NCI-H1105 treated with DMSO at 0.1 percent for 48 hours (cell line): ENCODE measurements at regions not wholly inside any gene's neighbourhood (a gene's known extent, or its start where the extent isn't known, plus 50 kb on each side); places are given as distances from the start of the nearest gene placed in this dataset.

Experiments used
- DNase-seq: peaks from one replicate; lab custom pipeline; 2025; lab: John Stamatoyannopoulos, UW

DNA sequence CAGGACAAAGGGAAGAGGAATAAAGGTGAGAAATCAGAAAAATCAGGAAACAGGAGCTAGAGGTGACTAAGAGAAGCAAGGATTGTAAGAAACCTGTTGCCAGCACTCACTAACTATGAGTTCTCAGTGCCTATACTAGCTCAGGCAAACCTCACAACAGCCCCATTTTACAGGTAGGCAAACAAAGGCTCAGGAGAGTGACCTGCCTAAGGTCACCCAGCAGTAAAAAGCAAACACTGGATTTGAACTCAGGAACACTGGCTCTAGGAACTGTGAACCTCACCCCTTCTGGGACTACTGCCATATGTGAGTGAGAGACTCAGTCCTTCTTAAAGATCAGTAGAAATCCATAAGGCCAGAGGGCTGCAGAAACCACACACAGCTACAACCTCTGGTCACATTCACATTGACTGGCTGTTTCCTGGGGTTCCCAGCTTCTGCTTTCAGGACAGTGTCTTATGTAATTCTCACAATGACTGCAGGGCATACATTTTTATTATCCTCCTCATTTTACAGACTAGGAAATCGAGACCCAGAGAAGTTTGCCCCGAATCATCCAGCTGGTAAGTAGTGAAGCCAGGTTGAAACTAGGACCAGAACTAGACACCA is 80.7 kb upstream of the MAFB start:
- DNase-seq = no peak

DNA sequence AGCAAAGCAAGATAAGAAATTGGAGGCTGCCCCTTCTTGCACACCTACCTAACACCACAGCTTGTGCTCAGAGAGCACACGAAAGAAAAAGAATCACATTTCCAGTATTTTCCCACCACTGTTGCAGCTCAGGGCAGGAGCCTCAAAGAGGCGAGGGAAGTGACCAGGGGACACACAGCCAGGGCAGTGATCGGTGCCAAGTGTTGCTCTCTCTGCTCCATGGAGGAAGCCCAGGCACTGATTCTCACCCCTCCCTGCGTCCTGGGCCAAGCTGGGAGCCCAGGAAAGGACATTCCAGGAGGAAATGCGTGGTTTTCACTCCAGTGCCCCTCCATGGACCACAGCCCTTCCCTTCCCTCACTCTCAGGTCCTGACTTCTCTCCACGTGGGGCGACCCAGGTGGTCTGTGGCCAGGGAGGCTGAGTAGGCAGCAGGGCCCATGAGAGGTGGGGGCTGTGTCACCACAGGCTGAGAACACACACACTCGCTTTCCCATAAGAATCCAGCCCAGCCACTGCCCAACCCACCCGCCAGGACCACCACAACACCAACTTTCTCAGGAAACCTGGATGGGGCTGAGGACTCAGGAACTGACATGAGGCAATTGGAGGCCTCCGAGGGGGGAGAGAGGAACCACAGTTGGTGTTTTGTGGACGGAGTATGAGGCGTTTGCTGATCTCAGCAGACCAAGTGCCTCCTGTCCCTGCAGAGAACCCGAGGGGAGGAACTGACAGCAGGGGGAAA is 81.7 kb upstream of the MAFB start:
- DNase-seq = no peak

DNA sequence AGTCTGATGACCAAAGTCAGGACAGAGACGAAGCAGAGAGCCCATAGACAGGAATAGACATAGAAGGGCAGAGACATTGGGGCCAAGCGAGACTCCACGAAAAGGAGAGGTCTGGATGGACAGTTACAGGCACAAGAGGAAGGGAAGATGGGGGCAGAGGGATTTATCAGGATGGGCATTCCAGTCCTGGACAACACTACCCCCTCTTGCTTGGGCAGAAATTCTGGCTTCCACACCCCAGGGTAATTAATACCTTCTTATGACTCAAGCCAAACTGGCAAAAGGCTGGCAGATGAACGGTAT is 82.2 kb upstream of the MAFB start:
- DNase-seq = no peak

DNA sequence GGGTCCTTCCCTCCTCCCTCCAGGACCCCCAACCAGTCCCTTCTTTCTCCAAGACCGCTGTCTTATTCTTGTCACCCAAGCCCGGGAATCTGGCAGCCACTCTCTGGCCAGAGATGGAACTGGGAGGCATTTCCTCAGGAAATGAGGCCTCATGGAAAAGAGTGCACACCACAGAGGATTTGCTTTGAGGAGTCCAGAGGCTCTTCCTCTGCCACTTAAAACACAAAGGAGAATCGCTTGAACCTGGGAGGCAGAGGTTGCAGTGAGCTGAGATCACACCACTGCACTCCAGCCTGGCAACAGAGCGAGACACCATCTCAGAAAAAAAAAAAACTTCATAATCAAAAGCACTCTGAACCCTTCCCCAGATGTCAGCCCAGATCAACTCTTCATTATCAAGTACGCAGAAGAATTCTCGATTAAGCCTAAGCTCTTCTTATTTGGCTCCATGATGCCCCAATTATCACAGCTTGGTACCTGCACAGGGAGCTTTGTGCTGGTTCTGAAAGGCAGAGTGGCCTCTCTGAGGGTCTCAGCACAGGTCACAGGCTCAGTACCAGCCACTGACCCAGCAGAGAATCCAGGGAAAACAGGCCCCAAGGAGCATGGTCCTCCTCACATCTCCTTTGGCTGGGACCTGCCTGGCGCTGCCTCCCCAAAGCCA is 82.9 kb upstream of the MAFB start:
- DNase-seq = no peak

DNA sequence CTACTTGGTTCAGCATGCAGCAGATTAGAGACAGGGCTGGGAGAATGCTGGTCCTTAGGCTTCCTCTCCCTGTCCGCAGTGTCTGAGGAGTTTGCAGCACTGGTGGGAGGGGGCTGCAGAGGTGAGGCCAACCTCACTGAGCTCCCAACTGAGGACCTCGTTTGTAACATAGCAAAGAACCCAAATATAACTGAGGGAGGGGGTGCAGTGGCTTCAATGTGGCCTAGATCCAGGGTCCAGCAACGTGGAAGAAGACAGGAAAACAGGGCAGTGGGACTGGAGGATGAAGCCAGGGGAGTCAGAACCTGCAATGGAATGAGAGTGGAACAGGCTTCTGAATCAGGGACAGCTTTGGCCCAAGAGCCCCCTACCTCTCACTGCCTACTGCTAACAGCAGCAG is 84.3 kb upstream of the MAFB start:
- DNase-seq = no peak

DNA sequence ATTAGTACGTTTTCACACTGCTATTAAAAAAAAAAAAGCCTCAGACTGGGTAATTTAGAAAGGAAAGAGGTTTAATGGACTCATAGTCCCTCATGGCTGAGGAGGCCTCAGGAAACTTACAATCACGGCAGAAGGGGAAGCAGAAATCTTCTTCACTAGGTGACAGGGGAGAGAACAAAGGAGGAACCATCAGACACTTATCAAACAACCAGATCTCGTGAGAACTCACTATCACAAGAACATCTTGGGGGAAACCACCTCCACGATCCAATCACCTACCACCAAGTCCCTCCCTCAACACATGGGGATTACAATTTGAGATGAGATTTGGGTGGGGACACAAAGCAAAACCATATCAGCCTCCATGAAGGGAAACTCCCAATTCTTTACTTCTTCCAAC is 85.2 kb upstream of the MAFB start:
- no peak for DNase-seq

DNA sequence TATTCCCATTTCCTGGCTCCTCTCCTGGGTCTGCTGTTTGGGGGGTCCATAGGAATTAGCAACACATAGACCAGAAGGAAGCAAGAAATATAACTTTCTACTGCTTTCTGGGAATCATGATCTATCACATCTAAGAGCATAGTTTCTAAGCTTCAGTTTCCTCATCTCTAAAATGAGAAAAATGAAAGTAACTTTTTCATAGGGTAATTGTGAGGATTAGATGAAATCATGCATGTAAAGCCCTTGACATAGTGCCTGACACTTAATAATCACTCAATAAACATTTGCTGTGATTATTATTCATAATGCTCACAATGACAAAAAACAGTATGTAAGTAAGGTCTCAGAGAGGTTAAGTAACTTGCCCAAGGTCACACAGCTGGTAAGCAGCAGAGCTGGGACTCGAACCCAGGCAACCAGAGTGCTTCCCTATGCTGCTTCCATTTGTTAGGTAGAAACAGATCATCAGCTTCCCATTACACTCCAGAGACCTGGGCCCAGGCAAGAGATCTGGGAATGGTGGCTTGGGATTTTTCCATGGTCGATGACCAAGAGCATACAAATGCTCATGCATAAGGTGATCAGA is 86.6 kb upstream of the MAFB start:
- DNase-seq = no peak

DNA sequence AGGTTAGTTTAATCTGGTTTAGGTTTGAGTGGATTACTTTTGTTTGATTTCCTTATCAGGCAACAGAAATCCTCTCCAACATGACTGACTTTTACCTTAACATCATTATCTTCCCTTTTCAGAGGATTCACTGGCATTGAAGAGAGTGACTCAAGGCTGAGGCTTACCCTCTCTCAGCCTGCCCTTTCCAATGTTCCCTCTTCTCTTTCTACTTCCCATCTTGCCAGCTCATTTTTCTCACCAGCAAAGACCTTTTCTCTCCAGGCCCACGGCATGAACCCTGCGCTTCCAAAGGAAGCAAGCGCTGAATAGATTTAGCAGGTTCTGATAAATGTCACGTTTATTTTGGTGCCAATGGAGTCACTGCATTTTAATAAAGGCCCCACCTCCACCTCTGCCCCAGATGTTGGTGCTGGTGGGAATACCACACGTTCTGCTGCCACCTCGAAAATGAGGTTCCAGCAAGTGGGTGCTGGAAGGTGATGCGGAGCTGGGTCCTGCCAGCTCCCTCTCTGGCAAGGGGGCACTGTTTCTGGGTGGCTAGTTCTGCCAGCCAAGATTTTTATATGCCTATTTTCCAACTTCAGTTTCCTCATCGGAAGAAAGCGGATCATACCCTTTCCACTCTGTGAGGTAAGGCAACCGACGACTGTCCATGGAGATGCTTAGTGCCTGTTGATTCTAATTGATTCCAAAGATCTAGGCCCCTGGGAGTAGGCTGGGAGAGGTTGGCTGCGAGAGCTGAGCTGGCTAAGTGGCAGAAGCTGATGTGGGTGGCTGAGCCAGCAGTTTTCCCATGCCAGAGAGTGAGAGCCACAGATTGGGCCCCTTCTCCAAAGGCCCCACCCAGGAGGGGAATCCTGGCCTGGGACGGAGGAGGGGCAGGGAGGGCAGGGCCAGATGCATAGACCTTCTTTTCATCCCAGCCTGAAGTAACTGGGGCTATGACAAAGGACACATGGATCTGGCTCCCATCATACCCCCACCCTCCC is 87.7 kb upstream of the MAFB start:
- DNase-seq = no peak

DNA sequence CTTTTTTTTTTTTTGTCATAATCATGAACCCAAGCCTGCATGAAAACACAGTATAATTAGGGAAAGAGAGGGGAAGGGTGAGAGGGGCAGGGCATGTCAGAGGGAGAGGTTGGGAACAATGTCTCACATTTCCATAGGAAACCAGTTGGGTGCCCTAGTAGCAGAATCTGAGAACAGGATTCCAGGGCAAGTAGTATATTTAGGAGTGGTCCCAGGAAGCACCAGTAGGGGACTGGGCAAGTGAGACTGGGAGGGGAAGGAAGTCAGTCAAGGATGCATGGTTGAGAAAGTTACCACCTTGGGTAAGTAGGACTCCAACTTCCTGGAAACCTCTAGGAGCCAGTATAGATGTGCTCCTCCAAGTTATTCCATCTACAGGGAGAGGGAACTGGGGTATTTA is 88.6 kb upstream of the MAFB start:
- DNase-seq = no peak

DNA sequence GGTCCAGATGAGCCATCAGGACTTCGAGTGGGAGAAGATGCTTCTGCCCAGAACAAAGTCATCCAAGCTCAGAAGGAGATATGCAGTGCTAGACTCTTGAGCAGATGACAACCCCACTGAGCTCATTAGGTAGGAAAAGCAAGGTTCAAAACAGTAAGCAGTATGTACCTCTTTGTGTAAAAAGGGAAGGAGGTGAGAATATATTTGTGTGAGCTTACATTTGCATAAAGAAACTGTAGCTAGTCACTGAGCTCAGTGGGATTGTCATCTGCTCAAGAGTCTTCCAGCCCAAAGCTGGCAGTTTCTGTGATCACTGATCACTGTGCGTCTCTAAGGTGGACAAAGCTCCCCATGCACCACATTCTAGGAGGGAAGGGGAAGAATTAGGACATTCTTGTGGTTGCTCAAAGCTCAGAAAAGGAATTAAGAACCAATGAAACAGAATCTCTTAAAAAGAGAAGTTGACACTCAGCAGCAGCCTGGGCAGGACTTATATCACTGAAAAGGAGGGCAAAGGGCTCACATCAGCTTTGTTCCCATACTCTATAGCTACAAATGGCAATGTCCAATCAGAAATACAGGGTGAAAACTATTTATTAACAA is 90.0 kb upstream of the MAFB start:
- no peak for DNase-seq

DNA sequence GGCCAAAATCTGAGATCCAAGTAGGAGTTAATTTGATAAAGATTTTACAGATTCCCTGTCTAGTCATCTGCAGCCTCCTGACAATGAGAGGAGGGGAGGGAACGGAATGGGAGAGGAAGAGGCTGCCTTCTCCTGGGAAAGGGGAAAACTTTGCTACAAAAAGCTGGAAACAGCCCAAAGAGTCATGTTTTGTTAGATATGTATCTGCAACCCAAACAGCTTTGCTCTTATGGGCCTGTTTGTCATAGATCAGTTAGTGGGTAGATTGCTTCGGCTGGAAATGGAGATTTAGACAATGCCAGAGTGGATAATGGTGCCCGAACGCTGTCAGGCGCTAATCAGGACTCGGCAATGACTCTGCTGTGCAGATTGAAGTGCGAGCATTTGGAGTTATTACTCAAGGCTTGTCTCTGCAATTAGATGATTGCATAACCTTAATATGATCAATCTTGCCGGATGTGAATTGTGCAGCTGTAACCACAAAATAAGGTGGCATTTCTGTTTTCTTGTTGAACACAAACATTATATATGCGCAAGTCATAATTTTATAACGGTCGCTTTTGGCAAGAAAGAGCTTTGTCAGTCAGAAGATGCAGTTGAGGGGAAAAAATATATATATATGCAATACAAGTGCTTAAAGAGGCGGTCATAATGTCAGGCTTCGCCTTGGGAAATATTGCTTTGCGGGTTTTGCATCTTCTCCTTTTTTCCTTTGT is 92.4 kb upstream of the MAFB start:
- DNase-seq = no peak

DNA sequence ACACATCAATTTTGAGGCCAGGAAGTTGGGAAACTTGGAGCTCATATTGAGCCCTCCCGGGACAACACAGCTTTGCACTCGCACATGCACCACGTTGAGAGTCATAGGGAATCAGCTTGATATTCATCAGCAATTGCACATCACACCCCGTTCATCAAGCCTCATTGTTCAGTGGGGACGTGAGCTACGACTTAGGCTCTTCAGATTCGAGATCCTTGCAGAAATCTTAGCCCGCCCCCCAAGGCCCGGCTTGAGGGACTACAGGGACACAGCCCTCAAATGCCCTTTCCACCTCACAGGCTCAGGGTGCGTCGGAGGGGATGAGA is 93.0 kb upstream of the MAFB start:
- DNase-seq = no peak

DNA sequence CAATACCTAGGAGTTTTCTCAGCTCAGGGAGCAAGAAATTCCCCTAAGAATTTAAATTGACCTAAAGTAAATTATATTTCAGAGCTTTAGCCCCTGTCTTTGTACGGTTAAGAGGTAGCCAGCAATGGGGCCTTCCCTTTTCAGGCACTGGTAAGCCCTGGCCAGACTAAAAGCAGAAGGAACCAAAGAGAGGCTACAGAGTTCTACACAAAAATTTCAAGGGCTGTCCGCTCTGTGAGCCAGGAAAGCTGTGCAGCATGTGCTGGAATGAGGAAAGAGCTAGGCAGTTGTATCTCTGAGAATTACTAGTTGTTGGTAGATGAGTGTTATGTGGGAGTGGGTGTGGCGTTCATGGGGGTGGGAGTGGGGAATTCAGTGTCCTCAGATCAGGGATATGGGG is 96.3 kb upstream of the MAFB start:
- no peak for DNase-seq

DNA sequence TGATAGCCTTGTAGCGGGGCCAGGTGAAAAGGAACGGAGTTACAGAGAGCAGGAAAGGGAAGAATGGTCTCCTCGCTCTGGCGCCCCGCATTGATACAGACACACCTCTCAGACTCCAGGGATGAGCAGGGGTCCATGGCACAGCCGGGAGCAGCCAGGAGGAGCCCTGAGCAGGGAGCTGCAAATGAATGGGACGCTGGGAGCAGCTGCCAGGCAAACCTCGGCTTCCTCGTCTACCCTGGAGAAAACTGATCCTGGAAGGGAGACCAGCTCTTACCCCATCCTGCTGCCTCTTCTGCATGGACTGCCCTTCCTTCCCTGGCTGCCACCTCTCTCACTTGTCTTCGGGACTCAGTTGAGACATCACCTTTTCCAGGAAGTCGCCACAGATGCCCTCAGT is 97.3 kb upstream of the MAFB start:
- no peak for DNase-seq

DNA sequence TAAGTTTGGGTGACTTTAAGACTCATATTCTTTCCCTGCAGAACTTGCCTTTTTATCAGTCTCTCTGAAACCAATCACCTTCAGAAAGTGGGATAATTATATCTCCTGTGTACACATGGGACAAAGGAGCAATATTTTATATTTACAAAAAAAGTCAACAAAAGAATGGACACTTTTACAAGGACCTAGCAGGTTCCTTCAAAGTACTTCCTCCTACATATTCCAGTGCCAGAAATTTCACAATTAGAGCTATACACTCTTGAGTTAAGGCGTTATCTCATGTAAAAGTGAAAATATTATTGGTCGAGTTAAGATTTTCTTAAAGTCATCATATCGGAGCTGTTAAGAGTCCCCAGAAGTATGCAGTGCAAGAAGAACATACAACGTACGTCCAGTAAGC is 98.9 kb upstream of the MAFB start:
- no peak for DNase-seq

DNA sequence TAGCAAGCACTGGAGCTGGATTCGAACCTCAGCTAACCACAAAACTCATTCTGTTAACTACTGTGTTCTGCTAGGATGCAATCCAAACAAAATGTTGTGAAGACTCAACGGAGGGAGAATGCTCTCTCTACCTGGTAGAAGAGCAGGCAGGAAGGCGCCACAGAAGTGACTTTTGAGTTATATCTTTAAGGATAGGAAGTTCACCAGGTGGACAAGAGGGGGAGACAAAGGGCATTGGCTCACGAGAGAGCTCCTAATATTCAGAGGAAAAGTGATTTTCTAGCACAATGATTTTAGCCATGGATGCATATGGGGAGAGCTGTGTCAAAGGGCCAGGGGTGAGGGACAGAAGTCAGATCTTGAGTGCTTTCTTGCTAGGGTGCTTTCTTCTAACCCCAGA is 108.4 kb upstream of the MAFB start:
- peak; percentile 8 for DNase-seq

DNA sequence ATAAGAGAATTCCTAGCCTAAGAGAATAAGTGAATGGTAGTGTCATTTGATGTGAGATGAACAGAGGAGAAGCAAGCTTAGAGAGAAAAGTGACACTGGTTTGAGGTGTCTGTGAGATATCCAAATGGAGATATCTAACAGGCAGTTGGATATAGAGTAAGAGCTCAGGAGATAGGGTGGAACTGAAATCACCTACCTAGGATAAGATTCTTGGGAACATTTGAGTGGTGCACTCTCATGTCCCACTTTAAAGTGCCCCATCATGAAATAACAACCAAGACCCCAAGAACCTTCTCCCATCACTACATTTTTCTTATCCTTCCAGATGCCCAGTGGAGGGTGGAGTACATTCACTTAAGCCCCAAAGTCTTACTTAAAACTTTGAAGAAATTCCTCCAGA is 109.0 kb upstream of the MAFB start:
- no peak for DNase-seq

DNA sequence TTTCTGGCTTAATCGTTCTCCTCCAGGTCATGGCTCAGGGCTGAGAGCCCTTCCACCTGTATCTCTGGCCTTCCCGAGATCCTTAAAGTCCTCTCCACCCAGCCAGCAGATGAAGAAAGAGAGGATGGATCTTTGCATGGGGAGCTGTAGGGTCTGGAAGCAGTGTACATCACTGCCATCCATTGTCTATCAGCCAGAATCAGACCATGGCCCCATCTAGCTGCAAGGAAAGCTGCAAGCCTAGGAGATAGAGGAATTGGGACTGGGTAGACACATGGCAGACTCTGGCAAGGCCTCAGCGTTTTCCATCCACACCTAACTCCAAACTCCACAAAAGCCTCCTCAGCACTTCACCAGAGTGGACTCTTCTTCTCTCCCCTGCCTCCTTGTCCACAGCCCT is 113.8 kb upstream of the MAFB start:
- no peak for DNase-seq

DNA sequence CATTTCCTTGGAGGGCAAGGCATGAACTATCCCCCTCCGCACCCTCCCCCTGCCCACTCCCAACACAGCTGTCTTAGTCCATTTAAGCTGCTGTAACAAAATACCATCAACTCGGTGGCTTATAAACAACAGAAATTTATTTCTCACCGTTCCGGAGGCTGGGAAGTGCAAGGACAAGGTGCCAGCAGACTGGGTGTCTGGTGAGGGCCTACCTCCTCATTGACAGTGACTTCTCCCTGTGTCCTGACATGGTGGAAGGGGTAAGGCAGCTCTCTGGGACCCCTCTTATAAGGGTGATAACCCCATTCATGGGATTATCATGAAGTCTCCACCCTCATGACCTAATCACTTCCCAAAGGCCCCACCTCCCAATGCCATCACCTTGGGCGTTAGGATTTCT is 114.3 kb upstream of the MAFB start:
- no peak for DNase-seq

DNA sequence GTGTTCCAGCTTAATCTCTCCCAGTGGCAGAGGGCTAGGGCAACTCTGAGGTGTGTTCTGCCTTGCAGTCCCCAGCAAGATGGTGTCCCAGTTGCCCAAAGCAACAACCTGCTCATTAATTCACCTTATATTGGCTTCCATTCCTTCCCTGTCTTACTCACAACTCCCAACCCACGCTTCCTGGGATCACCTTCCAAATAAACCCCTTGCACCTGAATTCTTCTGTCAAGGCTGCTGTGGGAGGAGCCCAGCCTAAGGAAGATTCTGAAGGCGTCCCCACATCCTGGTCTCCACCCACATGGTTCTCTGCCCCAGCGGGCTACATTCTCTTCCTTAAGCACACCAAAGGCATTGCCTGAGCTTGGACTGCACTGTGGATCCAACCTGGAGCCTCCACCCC is 116.6 kb upstream of the MAFB start:
- DNase-seq = no peak
